Adipose tissue (tissue), 3 donors: ENCODE measurements at regions not wholly inside any gene's neighbourhood (a gene's known extent, or its start where the extent isn't known, plus 50 kb on each side); places are given as distances from the start of the nearest gene placed in this dataset.

Experiments used
- H3K27ac ChIP-seq: one replicate; pipeline ENCODE4 v1.5.1; 2013; ENCODE audit warnings: low read depth, low read length
- WGBS, 3 donors: extraction: QIAGEN DNeasy Blood & Tissue Kit; methylation state at CpG; one replicate each; pipeline ENCODE4 v1.1.7; 2013; 5-methylcytosine and 5-hydroxymethylcytosine counted together
- donor health status: healthy with polysubstance abuse.
- donor health status: Bipolar disorder and iron deficiency.
- donor health status: healthy.

GRCh38 chr15:62741106-62741505 is 301.4 kb upstream of the TPM1 start:
- WGBS, 3 donors: 86 to 93% (median 90%) methylated on average over 2 of the region's 2 CpGs
- H3K27ac ChIP-seq: no peak overlapping the region

DNA sequence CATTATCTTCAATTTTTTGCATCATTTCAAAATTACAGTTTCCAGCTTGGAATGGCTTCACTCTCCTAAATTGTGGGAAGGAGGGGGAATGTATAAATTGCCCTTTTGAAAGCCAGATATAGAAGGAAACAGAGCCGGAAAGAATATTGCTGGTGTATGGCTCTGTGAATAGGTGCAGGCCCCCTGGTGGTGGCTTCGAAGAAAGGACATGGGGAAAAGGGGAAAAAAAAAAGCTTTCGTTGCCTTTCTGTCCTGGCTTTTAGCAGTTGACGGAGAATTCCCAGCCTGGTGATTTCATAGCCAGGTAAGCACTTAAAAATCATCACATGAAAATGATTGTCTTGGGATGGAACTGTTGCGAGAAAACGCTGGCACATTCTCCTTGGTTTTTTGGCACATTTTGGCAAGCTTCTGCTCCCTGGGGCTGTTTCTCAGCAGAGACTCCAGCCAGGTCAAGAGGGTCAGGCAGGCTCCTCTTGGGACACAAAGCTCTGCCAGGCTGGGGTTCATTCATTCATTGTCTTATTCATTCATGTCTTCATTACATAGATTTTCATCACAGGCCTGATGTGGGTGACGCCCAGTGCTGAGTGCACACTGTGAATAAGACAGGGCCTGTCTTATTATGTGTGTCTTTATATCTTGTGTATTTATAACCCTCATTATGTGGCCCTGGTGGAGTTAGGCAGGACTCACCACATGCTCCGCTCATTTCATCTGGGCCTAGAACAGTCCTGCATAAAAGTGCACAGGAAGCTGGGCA is 300.0 kb upstream of the TPM1 start:
- no peak overlapping the region for H3K27ac ChIP-seq

GRCh38 chr15:62745621-62746225 is 296.8 kb upstream of the TPM1 start:
- no peak overlapping the region for H3K27ac ChIP-seq
- whole genome bisulfite sequencing, 3 donors: 81 to 87% (median 82%) methylated on average over 8 of the region's 8 CpGs

More for the DNA sequence above, 300.0 kb upstream of the TPM1 start:
- WGBS, 3 donors: 29 to 32% (median 31%) methylated on average over 8 of the region's 8 CpGs

GRCh38 chr15:62748196-62748595 is 294.4 kb upstream of the TPM1 start:
- WGBS, 3 donors: 87 to 94% (median 89%) methylated on average over 5 of the region's 5 CpGs
- no peak overlapping the region for H3K27ac ChIP-seq

DNA sequence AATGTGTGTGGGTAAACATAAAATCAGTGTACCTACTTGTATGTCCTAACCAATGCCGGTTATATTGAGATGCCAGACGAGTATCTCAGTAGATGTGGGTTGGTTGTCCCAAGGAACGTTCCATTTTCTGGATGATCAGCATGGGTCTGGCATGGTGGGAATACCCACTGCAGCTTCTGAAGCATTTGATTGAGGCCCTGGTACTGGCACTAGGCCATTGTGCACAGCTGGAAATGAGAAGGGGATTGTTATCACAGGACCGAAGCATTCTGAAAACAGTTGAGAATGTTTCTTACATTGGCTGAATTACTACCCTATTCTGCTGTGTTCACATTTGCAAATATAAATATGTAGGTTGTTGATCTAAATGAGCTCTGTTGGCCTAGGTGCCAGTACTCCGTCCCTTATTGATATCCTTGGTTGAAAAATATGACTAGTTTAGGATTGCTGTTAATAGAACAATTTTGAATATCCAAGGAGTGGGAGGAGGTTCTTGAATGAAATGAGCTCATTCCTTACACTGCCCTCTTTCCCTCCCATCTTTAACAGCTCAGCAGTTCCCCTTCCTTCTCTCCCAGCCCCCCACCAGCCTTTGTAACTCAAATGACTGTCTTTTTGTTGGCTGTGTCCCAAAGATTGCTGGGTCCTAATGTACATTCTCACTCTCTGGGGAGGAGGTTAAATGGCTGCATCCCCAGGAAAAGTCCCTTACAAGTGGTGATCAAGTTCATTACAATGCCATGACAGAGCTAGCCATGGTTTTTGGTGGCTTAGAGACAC is 293.3 kb upstream of the TPM1 start:
- H3K27ac ChIP-seq: no peak overlapping the region
- WGBS, 3 donors: 92 to 95% (median 93%) methylated on average over 5 of the region's 5 CpGs

DNA sequence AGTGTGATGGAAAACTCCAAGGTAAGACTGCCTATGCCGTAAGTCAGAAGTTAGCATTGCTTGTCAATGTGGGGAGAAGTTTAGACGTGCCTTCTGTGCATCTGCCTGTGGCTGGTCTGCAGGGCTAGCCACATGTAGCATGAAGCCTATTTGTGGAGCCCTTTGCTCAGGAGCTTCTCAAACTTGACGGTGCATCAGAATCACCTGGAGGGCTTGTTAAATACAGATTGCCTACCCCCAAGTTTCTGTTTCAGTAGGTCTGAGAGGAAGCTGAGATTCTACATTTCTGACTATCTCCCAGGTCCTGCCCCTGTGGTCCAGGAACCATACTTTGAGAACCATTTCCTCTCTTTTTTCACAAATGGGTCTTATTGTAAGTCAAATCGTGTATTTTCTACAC is 292.1 kb upstream of the TPM1 start:
- H3K27ac ChIP-seq: no peak overlapping the region
- 93 to 96% (median 96%) methylated on average over 4 of the region's 4 CpGs for WGBS, 3 donors

DNA sequence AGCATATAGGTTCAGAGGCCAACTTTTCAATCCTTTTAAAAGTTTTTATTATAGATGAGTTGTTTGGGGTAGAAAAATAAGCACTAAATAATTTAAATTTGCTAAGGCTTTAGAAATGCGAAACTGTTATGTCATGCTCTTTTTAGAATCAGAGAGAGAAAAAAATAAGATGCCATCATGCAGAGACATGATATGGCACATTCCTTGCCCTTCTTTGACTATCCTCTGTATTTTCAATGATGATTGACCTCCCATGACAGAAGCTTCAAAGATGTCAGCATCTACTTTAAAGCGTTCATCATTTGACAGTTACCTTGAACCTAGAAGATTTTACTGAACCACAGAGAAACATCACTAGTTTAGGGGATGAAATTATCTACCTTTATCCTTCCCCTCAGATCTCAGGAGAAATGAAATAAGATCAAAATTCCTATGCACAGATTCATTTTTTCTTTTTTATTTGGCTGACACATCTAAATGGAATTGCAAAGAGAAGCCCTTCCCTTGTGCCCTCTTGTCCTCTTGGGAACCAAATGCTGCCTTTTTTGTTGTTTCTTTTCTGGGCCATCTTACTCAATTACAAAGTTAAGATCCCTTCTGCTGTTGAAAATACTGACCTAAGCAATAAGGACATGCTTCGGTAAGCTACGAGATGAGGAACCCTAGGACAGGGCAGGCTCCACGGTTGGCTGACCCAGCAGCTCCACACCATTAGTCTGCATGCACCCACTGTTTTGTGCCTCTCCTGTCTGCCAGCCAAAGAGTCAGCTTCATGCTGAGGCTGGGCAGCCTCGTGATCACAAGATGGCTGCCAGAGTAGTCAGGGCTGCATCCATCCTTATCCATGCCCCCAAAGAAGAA is 289.7 kb upstream of the TPM1 start:
- WGBS, 3 donors: 81 to 94% (median 89%) methylated on average over 6 of the region's 6 CpGs
- H3K27ac ChIP-seq: no peak overlapping the region

GRCh38 chr15:62753518-62754221 is 288.9 kb upstream of the TPM1 start:
- 93 to 97% (median 95%) methylated on average over 4 of the region's 4 CpGs for WGBS, 3 donors
- no peak overlapping the region for H3K27ac ChIP-seq

DNA sequence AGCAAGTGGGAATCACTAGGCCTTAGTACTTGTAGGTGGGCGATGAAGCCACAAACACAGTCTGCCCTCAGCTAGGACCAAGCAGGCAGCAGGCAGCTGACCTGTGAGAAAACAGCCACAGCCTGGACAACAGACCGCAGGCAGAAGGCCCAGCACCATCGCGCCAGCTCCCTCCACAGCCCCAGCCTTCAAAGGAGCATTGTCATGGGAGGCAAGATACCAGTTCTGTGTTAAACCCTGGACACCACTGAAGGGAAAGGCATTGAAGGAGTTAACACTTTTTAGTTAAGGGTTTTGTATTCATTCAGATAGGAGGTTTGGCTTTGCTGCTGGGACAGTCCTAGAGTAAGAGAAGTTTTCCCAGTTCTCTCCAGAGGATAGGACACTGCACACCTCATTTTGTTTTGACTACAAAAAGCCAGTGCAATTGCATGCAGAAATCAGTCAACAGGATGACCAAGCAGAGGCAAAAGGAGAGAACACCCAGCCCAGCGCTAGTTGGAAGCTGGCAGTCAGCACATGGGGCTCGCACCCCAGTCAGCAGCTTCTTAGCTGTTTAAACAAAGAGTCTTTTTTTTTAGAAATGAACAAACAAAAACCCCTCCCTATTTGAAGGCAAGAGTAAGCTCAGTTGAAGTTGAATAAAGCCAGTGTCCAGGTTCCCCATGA is 286.1 kb upstream of the TPM1 start:
- no peak overlapping the region for H3K27ac ChIP-seq
- 68 to 97% (median 97%) methylated on average over 6 of the region's 6 CpGs for WGBS, 3 donors

GRCh38 chr15:62756995-62757360 is 285.6 kb upstream of the TPM1 start:
- H3K27ac ChIP-seq: no peak overlapping the region
- 89 to 98% (median 96%) methylated on average over 1 of the region's 1 CpG for WGBS, 3 donors

DNA sequence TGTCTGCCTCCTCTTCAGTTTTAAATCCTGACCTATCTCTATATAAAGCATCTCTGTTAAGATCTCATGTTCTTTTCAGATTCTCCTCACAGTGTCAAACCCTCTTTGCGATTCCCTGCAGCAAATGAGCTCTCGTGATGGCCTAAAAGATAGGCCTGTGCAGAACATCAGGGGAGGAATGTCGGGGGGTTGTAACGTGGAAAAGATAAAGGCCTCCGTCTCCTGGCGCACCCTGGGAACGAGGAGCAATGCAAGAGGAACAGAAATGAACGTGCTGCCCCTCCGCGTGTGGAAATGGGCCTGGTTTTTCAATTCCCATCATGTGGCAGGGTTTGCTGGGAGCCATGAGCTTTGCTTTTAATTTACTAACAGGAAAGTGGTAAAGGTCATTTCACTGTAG is 285.0 kb upstream of the TPM1 start:
- no peak overlapping the region for H3K27ac ChIP-seq
- 75 to 87% (median 76%) methylated on average over 10 of the region's 10 CpGs for WGBS, 3 donors

GRCh38 chr15:62758126-62758951 is 284.2 kb upstream of the TPM1 start:
- WGBS, 3 donors: 24 to 51% (median 47%) methylated on average over 11 of the region's 11 CpGs
- no peak overlapping the region for H3K27ac ChIP-seq

DNA sequence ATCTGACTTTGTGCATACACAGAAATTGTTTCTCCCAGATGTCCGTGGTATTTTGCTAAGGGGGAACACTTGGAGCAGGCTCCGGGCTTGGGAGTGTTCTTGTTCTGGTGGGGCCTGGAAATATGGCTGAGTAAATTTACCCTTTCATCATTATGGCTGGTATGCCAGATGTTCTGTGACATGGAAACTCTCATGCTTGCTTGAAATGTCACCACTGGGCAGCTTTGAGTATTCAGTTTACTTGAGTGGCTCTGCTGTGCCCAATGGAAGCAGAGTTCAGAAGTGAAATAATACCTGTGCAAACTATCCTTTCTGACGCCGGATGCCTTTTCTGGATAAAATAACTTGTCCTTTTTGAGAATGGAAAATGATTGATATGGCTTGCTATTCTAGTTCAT is 283.6 kb upstream of the TPM1 start:
- 50 to 79% (median 76%) methylated on average over 4 of the region's 4 CpGs for WGBS, 3 donors
- H3K27ac ChIP-seq: no peak overlapping the region

DNA sequence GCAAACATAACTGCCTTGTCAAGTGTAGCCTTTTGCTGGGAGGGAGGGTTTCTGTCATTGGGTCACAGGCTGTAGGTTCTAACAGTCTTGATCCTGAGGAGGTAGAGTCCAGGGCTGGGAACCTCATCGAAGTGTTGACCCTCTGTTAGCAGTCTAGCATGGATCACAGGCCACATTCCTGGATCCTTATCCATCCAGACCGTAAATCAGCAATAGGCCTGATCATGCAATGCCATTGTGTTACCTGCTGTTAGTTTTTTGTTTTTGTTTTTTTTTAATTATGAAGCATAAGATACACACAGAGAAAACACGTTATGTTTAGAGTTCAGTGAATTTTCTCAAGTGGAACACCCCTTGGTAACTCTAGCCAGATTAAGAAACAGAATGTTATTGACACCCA is 282.0 kb upstream of the TPM1 start:
- no peak overlapping the region for H3K27ac ChIP-seq

GRCh38 chr15:62765916-62766315 is 276.6 kb upstream of the TPM1 start:
- WGBS, 3 donors: 88 to 89% (median 89%) methylated on average over 4 of the region's 4 CpGs
- H3K27ac ChIP-seq: no peak overlapping the region

More for the DNA sequence above, 282.0 kb upstream of the TPM1 start:
- 42 to 91% (median 89%) methylated on average over 3 of the region's 3 CpGs for WGBS, 3 donors

DNA sequence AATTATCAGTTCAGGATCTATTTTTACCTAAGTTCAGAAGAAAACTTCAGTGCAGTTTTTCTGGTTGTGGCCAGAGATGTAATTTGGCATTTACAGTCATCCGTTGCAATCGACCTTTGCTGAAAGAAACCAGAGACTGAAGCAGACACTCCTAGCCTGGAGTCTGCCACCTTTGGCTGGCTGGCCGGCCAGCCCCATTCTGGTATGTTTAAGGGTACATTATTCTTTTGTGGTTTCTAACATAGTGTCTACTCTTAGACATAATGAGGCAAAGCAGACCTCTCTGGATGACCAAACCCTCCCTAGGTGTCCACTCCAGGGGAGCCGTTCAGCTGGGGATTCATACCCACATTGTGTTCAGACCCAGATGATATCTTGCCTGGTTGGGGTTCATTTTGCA is 275.9 kb upstream of the TPM1 start:
- WGBS, 3 donors: 84 to 85% (median 84%) methylated on average over 4 of the region's 4 CpGs
- H3K27ac ChIP-seq: no peak overlapping the region

DNA sequence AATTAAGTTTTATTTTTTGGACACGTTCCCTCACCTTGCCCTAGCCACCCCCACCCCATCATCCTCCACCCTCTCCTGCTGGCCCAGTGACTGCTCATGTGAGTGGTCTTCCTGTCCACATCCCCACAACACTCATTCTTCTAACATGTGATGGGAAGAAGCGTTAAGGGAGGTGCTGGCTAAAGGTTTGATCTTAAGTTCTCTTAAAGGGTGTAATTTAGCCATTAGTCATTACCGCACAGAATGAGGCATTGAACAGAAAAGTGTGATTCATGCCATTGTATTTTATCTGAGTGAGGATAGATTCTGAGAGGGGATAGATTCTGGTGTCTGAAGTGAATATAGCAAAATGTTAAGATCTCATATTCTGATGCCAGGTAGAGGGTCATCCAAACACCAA is 272.9 kb upstream of the TPM1 start:
- 93 to 96% (median 96%) methylated on average over 3 of the region's 3 CpGs for WGBS, 3 donors
- no peak overlapping the region for H3K27ac ChIP-seq
